Keratinocyte (primary cell): ENCODE measurements at regions not wholly inside any gene's neighbourhood (a gene's known extent, or its start where the extent isn't known, plus 50 kb on each side); places are given as distances from the start of the nearest gene placed in this dataset.
A peak's percentile ranks its signal among the peaks of the same experiment; 100 is the strongest.

Experiments used
- DNase-seq: peaks from one replicate; pipeline ENCODE4 v3.0.0-alpha.2; 2011; ENCODE audit warnings: low read depth, missing footprints, low spot score
- FAIRE-seq: peaks from 2 replicates; lab custom pipeline; 2011; peaks lifted over from hg19 to GRCh38; lab: Jason Lieb, UNC
- H2AFZ ChIP-seq: 2 replicates; pipeline ENCODE4 v1.6.0; 2012; ENCODE audit warnings: low read length, control low read depth, inconsistent platforms; ENCODE audit not compliant: control insufficient read depth
- H3K27ac ChIP-seq: 2 replicates; pipeline ENCODE4 v1.5.1; 2011; ENCODE audit warnings: low read length; ENCODE audit not compliant: control insufficient read depth, insufficient read depth
- H3K27me3 ChIP-seq: 3 replicates; pipeline ENCODE4 v1.6.0; 2011; ENCODE audit warnings: low read length; ENCODE audit not compliant: control insufficient read depth, insufficient read depth; ENCODE audit errors: extremely low read depth
- H3K36me3 ChIP-seq, 2 experiments: 2 replicates in 1 of 2; 3 replicates in 1 of 2; pipeline ENCODE4 v1.5.1; 2011; ENCODE audit warnings: low read length in 2 of 2, mild to moderate bottlenecking in 1 of 2; ENCODE audit not compliant: control insufficient read depth in 2 of 2, insufficient read depth in 2 of 2; ENCODE audit errors: extremely low read depth in 1 of 2
- H3K4me1 ChIP-seq: 3 replicates; pipeline ENCODE4 v1.5.1; 2011; ENCODE audit warnings: low read length; ENCODE audit not compliant: control insufficient read depth, insufficient read depth; ENCODE audit errors: extremely low read depth
- H3K4me2 ChIP-seq: 3 replicates; pipeline ENCODE4 v1.6.0; 2011; ENCODE audit warnings: low read depth, low read length; ENCODE audit not compliant: control insufficient read depth, insufficient read depth; ENCODE audit errors: extremely low read depth
- H3K4me3 ChIP-seq, 3 experiments: fragments of 200-600 bp in 1 of 3; sonication (generic) in 1 of 3; 2 replicates in 2 of 3; 3 replicates in 1 of 3; pipeline ENCODE4 v1.5.1; 2011 to 2016; ENCODE audit warnings: low read length in 3 of 3, mild to moderate bottlenecking in 3 of 3, control low read depth in 2 of 3, inconsistent platforms in 1 of 3, low read depth in 1 of 3, mixed read lengths in 1 of 3, mixed run types in 1 of 3, moderate library complexity in 1 of 3; ENCODE audit not compliant: control insufficient read depth in 2 of 3, insufficient read depth in 2 of 3; ENCODE audit errors: extremely low read depth in 1 of 3
- H3K79me2 ChIP-seq: 2 replicates; pipeline ENCODE4 v1.6.0; 2012; ENCODE audit warnings: low read length; ENCODE audit not compliant: control insufficient read depth, insufficient read depth
- H3K9ac ChIP-seq: 3 replicates; pipeline ENCODE4 v1.6.0; 2011; ENCODE audit warnings: low read length; ENCODE audit not compliant: control insufficient read depth, insufficient read depth; ENCODE audit errors: extremely low read depth
- H3K9me1 ChIP-seq: 3 replicates; pipeline ENCODE4 v1.6.0; 2011; ENCODE audit warnings: low read length; ENCODE audit not compliant: control insufficient read depth, insufficient read depth; ENCODE audit errors: extremely low read depth
- H3K9me3 ChIP-seq: 2 replicates; pipeline ENCODE4 v1.5.1; 2012; ENCODE audit warnings: low read depth, low read length; ENCODE audit not compliant: control insufficient read depth
- H4K20me1 ChIP-seq: 3 replicates; pipeline ENCODE4 v1.6.0; 2011; ENCODE audit warnings: low read length; ENCODE audit not compliant: control insufficient read depth, insufficient read depth; ENCODE audit errors: extremely low read depth
- CTCF ChIP-seq, 3 experiments: IDR thresholded peaks in 1 of 3; conservative IDR thresholded peaks in 1 of 3; optimal IDR thresholded peaks in 1 of 3; 2 replicates in 2 of 3; 3 replicates in 1 of 3; pipeline versions ENCODE3 to v1.5.1; 2011; ENCODE audit warnings: low read length in 3 of 3, mild to moderate bottlenecking in 3 of 3, moderate library complexity in 2 of 3, control low read depth in 1 of 3, inconsistent platforms in 1 of 3; ENCODE audit not compliant: insufficient read depth in 2 of 3; ENCODE audit errors: extremely low read depth in 1 of 3
- EZH2 ChIP-seq: IDR thresholded peaks from one replicate; pipeline ENCODE4 v1.6.1; 2012; ENCODE audit warnings: inconsistent platforms, mild to moderate bottlenecking, low read length, moderate library complexity
- dilution Hi-C: fragments of 300-500 bp; cut with MboI; formaldehyde crosslinking; loops from one replicate; pipeline ENCODE4 v1.7.0; 2020; ENCODE audit warnings: low sequenced_read_pairs; ENCODE audit not compliant: extremely low pct_ligation_motif_present

GRCh38 chr20:40880063-40880728 is 148.4 kb upstream of the TOP1 start:
- Histone ChIP-seq H3K27ac (no peak overlapping the region), H3K4me2 (peak overlapping the region; percentile 35), H3K9me1 (no peaks in the 10 kb centered on the region), H3K4me1 (no peaks in the 10 kb centered on the region), H3K79me2 (no peaks in the 10 kb centered on the region), H3K27me3 (peaks cover 2% of the 10 kb centered on the region), H3K36me3 (no peaks in the 10 kb centered on the region), H3K9me3 (no peaks in the 10 kb centered on the region), H3K9ac (no peak overlapping the region), H3K4me3 (no peak overlapping the region), H4K20me1 (no peaks in the 10 kb centered on the region), H2AFZ (no peak overlapping the region)
- dilution Hi-C loops = no loop called here
- TF ChIP-seq CTCF (optimal IDR thresholded peaks at IDR 0.05 in 1 of 3, IDR thresholded peaks at IDR 0.05 in 1 of 3, conservative IDR thresholded peaks at IDR 0.05 in 1 of 3; ENCODE audit: extremely low read depth in 1 of 3, insufficient read depth in 2 of 3, low read length in 3 of 3) (peak; percentile 22 to 48 (median 40)), EZH2 (no peak)
- no peak for DNase-seq
- no peak for FAIRE-seq

GRCh38 chr20:40880729-40881109 is 147.9 kb upstream of the TOP1 start:
- no peaks in the 10 kb centered on the region for H3K9me3 ChIP-seq
- peaks cover 4% of the 10 kb centered on the region for H3K27me3 ChIP-seq
- TF ChIP-seq CTCF (optimal IDR thresholded peaks at IDR 0.05 in 1 of 3, IDR thresholded peaks at IDR 0.05 in 1 of 3, conservative IDR thresholded peaks at IDR 0.05 in 1 of 3; ENCODE audit: extremely low read depth in 1 of 3, insufficient read depth in 2 of 3, low read length in 3 of 3) (no peak), EZH2 (no peak)
- no peak overlapping the region for H3K9ac ChIP-seq
- H3K79me2 ChIP-seq = no peaks in the 10 kb centered on the region
- FAIRE-seq (no peak), DNase-seq (no peak)
- H3K27ac ChIP-seq = no peak overlapping the region
- no peak overlapping the region for H3K4me3 ChIP-seq
- no peaks in the 10 kb centered on the region for H4K20me1 ChIP-seq
- H3K4me2 ChIP-seq = no peak overlapping the region
- H3K9me1 ChIP-seq = no peaks in the 10 kb centered on the region
- dilution Hi-C loops = no loop called here
- no peaks in the 10 kb centered on the region for H3K4me1 ChIP-seq
- H2AFZ ChIP-seq = no peak overlapping the region
- no peaks in the 10 kb centered on the region for H3K36me3 ChIP-seq
